HG02981 (cell line): ENCODE measurements at regions not wholly inside any gene's neighbourhood (a gene's known extent, or its start where the extent isn't known, plus 50 kb on each side); places are given as distances from the start of the nearest gene placed in this dataset.

Source experiments
- ATAC-seq: cut with Tn5 transposase; IDR thresholded peaks from one replicate; pipeline ENCODE4 v1.9.1; 2021; ENCODE audit warnings: mild to moderate bottlenecking, moderate library complexity; ENCODE audit not compliant: unreplicated experiment

DNA sequence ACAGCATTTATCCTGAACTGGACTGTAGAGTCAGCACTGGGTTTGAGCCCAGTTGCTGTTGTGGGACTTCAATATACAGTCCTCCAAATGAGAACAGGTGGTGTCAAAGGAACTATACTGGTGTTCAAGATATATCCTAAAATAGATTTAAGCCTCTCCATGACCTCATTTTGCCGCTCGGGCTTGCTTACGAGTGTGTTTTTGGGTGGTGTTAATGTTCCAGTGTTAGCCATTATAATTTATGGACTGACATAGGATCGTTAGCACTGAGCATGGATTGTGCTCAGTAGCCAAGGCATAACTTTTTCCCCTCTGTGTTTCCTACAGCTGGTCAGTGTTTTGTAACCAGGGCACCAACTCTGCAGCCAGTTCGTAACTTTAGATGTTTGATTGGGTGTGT is 306.6 kb downstream of the SPATA31D1 start:
- ATAC-seq = no peak

- ATAC-seq = no peak
Observed at GRCh38 chr9:82299870-82300269, 311.3 kb downstream of the SPATA31D1 start.

- no peak for ATAC-seq
Observed at GRCh38 chr9:82302968-82303655, 314.5 kb downstream of the SPATA31D1 start.

DNA sequence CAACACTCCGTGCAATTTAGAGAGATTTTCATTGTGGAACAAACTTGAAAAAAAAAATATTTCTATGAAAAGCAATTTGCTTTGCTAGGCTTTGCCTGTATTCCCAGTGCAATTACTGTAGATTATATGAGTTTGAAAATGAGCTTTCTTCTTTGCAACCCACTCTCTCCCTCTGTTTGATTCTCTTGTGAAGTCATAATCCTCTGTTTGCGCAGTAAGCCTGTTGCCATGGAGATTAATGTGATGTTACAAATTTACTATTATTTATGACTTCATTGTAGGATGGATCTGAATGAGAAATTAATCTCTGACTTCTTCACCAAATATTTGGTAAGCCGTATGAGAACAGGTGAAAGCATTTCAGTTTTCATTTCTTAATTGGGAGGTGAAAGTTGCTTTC is 320.3 kb downstream of the SPATA31D1 start:
- ATAC-seq = no peak

- no peak for ATAC-seq
Observed at GRCh38 chr9:82313697-82314096, 325.1 kb downstream of the SPATA31D1 start.

DNA sequence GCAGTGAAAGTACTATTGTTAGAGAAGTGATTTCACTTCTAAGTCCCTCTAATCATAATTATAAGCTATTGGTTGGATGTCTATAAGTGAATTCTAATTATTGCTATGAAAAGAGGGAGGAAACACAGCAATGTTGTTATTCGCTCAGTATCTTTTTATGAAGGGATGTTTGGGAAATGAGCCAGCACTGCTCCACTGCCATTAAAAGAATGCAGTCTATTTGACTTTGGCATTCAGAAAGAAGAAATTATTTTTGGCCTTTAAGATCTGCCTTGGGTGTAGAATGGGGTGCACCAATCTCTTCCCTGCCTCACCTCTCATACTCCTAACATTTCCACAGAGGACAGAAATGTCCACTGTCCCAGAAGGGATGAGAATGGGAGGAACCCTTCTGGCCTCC is 332.0 kb downstream of the SPATA31D1 start:
- ATAC-seq = no peak

GRCh38 chr9:82325907-82326306 is 337.3 kb downstream of the SPATA31D1 start:
- ATAC-seq = no peak

GRCh38 chr9:82327641-82328040 is 339.1 kb downstream of the SPATA31D1 start:
- ATAC-seq = no peak

GRCh38 chr9:82331079-82331478 is 342.5 kb downstream of the SPATA31D1 start:
- ATAC-seq = no peak

DNA sequence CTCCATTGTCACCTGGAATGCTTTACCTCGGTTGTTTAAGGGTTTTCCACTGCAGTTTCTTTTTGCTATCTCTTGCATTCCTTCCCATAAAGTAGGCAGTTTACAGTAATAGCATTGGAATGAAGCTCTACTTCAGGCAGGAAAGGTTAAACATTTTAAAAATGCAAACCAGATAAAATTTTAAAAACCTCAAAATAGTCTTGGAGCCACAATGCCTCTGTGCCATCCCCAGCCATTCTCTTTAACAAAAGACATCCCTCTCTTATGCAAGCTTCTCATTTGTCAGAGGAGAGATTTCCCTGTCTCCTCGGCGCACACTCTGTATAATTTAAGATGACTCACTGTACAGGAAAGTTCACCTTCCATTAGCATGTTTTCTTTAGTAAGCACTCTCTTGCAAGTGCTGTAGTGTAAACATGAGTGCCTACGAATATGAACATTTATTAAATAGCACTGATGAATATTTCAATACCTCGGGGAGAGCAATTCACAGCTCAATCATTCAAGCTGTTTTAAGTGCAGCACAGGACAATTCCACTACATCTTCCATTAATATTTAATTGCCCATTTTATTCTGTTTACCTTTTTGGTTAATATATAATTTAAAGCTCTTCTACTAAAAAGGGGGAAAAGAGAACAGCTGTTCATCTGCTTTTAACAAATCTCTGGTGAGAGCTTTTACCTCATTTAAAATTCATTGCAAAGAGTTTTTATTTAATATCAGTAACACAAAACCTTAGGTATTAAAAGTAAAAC is 343.6 kb downstream of the SPATA31D1 start:
- ATAC-seq = no peak

DNA sequence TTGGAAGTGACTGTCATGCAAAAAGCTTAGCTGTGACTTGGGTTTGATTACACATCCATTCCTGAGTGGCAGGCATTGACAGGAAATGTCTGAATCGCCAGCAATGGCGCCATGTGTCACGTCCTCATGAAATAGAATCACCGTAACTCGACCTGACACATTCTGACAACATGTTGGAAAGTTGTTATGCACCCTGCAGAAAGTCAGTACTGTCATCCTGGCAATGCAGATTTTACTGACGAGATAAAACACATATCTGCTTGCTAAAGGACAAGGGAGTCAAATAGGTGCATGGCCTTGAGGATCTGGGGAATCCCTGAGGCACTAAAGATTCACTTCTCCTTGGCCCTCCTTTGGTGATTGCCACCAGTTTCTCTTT is 344.2 kb downstream of the SPATA31D1 start:
- ATAC-seq = no peak

DNA sequence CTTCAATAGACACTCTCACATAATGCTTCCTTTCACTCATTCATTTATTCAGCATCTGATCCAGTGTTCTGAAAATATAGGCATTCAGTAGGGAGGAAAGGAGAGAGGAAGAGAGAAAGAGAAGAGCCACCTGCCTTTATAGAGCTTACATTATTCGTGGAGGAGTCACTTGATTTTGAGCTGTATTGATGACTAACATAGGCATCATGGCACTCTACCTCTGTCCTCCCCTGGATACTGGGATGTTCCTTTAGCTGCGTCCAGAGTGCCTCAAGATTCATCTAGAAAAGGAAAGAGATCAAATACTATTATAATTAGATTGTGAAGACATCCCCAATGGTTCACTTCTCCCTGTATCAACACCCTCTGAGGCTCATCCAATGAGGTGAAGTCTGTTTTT is 345.1 kb downstream of the SPATA31D1 start:
- ATAC-seq = no peak

DNA sequence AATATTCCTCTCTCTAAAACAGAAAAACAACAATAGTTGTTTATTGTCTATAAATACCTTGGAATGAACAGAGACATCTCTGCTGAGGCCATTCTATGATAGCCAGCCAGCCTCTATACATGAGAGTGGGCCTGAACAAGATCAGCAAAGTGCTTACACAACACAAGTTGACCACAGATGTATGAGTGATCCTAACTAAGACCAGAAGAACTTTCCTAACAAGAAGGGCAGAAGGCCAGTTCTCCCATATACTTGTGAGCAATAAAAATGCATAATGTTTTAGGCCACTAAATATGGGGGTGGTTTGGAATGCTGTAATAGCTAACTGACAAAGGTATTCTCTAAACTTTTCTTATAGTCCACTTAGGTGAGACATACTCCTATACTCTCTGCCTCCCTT is 345.7 kb downstream of the SPATA31D1 start:
- no peak for ATAC-seq

DNA sequence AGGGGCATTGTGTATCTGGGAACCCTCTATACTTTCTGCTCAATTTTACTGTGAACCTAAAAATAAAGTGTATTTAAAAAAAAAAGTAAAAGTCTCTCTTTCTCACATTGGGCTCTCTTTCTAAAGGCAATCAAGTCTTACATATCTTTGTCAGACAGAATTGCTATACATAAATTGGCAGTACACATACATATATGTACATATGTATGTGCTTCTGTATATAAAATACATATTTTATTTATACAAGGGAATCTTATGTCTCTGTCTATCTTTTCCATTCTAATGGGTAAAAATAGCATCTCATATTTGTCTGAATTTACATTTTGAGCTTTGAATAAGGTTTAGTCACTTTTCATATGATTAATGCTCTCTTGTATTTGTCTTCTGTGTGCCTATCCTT is 348.8 kb downstream of the SPATA31D1 start:
- no peak for ATAC-seq

DNA sequence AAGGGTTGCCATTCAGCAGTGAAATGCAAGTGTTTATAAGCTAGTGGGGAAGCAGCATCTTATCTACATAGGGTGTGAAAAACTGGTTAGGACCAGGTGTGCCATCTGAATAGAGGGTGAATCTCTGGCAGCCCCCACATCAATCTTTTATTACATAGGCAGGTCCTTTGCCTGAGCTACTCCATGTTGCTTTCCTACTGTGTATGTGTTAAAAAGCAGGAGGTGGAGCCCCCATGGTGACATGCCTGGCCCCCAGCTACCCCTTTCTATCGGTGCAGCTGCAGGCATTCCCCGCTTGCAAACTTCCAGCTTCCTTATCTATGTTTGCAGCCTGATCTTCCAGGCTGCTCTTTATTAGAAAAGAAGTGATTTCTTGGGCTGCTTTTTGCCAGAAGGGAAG is 353.5 kb downstream of the SPATA31D1 start:
- ATAC-seq = no peak

- no peak for ATAC-seq
Observed at GRCh38 chr9:82346040-82346439, 357.5 kb downstream of the SPATA31D1 start.

DNA sequence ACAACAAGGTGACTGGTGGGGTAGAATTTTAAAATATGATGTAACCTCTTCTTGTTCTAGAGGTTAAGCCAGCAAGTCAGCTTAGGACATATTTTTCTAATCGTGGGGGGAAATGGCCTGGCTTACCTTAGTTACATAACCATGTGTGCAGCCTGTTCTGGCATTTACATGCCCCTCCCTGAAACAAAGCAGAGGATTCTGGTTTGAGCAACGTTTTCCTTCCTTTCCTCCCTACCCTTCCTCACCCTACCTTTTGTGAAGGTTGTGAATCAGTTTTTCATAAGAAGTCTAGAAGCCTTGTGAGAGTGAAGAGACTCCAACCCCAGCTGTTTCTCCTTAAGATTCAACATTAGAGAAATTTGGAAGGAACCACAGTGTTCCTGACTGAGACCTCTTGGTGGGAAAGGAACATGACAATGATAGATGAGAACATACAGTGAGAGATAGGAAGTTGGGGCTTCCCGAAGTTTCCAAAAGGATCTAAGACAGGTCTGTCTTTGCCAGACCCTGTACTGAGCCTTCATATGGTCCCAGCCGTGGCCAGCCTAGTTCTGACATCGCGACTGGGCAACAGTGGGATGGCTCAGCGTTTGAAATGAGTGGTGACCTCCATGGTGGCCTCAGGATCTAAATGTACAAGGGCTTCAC is 365.2 kb downstream of the SPATA31D1 start:
- no peak for ATAC-seq

GRCh38 chr9:82354279-82354659 is 365.7 kb downstream of the SPATA31D1 start:
- no peak for ATAC-seq

- no peak for ATAC-seq
Observed at GRCh38 chr9:82356131-82356530, 367.6 kb downstream of the SPATA31D1 start.

- ATAC-seq = no peak
Observed at GRCh38 chr9:82356871-82357270, 368.3 kb downstream of the SPATA31D1 start.

DNA sequence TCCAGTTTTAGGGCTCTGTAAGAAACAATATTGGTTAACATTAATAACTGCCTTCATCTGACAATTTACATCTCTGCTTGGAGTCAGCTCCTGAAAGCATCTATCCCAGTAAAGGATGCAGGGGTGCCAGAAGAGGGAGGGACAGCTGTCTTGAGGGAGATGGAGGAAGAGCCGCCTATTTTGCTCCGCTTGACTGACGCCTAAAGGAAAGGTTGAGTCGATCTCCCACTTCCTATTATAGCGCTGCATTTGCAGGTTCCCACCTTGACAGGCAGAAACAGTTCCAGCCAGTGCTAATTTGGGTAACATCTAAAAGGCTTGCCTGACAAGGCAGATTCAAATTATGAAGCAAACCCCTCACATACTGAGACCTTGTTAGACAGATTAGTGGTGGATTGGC is 374.6 kb downstream of the SPATA31D1 start:
- ATAC-seq = no peak

DNA sequence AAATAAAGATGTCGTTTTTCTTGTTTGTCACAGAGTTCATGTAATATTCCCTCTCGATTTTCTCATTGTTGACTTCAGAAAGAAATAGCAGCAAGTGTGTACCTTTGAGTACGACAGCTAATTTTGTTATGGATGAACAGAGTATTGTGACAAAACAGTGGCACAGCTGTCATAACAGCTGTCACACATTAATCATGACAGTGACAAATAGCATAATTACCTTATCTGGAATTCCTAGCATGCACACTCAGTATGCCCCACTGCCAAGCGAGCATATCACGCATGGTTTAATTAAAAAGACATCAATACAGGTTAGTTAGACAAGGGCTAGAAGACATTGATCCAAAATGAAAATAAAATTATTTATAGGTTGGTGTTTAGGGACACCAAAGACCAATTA is 375.1 kb downstream of the SPATA31D1 start:
- no peak for ATAC-seq
